Hematopoietic multipotent progenitor cell treated with erythropoietin and hydrocortisone succinate and interleukin-3 and kit ligand, for 15 days (in vitro differentiated cells): ENCODE measurements at regions not wholly inside any gene's neighbourhood (a gene's known extent, or its start where the extent isn't known, plus 50 kb on each side); places are given as distances from the start of the nearest gene placed in this dataset.
"Not testable (repeated sequence)": the region's sequence is repeated elsewhere in the genome, so short reads cannot be mapped to it uniquely, and the experiment has no call there.

Experiments
- DNase-seq: peaks from one replicate; pipeline ENCODE4 v3.0.0-alpha.2; 2015; ENCODE audit warnings: low spot score

DNA sequence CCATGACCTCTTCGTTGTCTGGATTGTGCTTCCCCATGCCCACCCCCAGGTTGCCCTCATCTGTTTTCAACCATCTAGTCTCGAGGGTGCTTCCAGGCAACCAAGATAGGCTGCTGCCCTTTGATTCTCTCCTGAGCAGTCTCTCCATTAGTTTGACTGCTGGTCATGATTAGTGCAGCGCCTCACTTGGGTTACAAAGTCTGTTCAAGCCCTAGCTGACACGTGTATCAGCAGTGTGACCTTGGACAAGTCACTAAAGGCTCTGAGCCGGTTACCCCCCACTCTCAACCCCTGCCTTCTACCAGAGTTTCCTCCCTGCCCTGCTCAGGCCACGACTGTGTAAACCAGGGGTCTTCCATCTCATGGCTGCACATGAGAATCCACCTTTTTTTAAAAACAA lies 185.3 kb upstream of the PWP1 start:
- no peak for DNase-seq

DNA sequence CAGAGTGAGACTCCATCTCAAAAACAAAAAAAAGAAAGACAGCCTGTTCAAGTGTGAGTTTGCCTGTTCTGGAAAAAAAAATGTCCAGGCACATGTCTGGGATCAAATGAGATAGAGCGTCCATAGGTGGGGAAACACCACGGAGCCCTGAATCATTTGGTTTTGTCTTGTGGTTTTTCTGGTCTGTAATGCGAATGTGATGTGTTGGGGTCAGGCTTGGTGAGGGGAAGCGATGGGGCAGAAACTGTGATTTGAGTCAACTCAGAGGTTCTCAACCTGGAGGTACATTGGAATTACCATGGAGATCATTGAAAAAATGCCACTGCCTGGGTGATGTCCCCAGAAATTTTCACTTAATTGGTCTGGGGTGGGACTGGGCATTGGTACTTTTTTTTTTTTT lies 183.9 kb upstream of the PWP1 start:
- DNase-seq = no peak

DNA sequence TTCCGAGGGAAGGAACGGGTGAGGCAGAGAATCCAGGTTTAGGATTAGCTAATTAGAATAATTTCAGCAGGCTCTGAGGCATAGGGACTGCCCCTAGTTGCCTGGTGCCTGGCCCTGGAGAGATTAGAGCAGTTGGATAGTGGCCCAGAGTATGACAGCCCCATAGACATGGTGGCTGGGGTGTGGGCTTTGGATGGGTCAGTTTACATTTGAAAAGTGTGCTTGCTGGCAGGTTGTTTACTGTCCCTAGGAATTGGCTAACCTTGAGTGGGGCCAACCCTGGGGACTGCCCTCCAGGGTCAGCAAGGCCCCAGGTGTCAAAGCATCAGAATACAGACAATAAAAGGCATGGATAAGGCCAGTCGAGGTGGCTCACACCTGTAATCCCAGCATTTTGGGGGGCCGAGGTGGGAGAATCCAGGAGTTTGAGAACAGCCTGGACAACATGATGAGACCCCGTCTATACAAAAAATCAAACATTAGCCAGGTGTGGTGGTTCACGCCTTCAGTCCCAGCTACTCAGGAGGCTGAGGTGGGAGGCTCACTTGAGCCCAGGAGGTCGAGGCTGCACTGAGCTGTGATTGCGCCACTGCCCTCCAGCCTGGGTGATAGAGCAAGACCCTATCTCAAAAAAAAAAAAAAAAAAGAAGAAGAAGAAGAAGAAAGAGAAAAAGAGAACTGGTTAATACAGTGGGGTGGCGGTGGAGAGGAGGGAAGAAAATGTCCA lies 182.3 kb upstream of the PWP1 start:
- peak; percentile 14 for DNase-seq

DNA sequence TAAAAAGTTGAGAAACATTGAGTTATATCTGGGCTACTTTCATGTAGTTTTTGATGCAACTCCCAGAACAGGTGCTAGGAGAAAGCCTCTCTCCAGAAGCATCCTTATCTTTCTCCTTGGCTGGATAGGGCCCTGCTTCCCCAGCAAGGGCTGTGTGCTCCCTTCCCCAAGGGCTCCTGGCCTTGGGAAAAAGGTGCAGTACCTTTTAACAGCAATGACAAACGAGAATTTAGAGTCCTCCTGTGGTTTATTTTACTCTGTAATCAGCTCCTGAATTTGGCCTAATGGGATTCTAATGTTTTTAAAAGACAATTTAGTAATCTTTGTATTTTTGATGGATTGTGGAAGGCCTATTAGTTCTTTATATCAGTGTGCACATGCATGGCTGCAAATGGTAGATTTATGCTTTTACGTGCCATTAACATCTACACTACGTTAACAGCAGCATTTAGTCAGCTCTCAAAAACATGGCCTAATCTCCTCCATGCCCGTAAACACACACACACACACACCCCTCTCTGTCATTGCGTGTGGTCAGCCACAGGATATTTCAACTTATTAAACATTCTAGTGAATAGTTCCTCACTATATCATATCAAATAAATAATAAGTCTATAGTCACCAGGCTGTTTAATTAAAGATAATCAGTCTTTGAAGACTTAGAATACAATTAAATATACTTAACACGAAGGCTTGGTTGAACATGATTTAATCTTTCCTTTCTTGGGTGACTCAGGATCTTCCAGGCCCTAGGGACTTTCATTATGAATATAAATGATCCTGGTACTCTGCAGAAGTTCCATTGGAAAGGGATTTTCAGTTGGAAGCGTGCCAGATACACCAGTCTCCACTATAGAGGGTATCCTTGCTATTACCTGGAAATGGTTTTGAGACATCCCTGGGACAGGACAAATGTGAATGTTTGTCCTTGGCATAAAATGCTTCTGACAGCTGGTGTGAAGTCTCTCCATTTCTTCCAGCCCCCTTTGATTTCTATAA lies 181.4 kb upstream of the PWP1 start:
- DNase-seq = no peak

DNA sequence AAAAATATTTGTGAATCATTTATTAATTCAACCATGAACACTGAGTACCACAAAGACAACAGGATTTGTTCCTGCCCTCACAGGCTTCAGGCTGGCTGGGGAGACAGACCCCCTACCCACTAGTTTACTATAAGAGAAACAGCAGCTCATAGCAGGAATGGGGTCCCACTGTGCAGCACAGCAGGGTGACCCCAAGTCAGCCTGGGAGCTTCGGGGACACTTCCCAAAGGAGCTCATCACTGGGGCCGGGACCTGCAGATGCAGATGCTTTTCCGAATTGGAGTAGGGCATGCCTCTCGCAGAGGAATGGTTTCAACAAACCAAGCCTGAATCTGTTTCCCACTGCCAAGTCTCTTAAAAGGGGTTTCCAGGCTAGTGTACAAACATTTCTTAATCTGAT lies 176.2 kb upstream of the PWP1 start:
- no peak for DNase-seq

DNA sequence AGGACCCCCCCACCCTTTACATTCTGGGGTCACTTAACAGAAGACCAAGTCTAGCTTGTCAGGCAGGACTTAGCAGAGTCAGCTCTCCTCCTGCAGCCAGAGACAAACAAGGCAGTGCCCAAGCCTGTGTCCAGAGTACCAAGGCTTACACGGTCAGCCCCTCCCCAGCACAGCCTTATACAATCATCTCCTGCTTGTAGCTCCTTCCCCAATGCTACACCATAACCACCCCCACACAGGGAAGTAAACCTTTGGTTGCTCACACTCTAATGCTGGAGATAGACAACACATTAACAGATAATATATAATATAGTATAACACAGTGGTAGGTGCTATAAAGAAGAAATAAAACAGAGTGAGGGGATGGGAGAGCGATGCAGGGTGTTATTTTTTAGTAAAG lies 175.4 kb upstream of the PWP1 start:
- DNase-seq = no peak

DNA sequence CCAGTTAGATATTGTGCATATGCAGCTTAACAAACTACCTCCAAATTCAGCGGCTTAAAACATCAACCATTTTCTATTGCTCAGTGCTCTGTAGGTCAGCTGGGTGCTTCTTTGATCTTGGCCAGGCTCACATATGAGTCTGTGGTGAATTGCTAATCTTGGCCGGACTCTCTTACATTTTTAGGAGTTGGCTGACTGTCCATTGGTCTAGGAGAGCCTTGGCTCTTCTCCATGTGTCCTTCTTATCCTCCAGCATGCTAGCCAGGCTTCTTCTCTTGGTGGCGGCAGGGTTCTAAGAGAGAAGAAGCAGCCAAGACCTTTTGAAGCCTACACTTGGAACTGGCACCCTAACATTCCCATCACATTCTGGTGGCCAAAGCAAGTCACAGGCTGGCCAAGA lies 174.3 kb upstream of the PWP1 start:
- no peak for DNase-seq

DNA sequence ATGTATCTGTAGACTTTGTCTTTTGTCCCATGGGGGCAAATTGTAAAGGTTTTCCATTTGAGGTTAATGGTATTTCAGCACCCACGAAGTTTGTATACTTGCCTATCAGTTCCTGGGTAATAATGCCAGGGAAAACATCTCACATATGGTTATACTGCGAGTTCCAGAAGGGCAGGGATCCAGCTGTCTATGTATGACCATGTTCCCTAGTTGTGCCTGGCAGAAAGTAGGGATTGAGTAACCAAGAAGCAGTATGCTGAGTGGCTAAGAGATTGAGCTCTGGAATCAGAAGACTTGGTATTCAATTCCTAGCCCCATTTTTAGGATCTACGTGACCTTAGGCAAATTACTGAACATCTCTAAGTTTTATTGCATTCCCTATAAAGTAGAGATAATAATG lies 173.2 kb upstream of the PWP1 start:
- no peak for DNase-seq

DNA sequence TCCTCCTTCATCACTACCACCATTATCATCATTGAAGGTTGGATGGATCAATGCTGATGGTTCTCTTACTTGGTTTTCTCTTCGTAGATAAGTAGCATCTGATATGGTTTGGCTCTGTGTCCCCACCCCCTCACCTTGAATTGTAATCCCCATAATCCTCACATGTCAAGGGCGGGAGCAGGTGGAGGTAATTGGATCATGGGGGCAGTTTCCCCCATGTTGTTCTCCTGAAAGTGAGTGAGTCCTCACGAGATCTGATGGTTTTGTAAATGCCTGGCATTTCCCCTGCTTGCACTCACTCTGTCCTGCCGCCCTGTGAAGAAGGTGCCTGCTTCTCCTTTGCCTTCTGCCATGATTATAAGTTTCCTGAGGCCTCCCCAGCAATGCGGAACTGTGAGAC lies 172.4 kb upstream of the PWP1 start:
- DNase-seq = no peak

DNA sequence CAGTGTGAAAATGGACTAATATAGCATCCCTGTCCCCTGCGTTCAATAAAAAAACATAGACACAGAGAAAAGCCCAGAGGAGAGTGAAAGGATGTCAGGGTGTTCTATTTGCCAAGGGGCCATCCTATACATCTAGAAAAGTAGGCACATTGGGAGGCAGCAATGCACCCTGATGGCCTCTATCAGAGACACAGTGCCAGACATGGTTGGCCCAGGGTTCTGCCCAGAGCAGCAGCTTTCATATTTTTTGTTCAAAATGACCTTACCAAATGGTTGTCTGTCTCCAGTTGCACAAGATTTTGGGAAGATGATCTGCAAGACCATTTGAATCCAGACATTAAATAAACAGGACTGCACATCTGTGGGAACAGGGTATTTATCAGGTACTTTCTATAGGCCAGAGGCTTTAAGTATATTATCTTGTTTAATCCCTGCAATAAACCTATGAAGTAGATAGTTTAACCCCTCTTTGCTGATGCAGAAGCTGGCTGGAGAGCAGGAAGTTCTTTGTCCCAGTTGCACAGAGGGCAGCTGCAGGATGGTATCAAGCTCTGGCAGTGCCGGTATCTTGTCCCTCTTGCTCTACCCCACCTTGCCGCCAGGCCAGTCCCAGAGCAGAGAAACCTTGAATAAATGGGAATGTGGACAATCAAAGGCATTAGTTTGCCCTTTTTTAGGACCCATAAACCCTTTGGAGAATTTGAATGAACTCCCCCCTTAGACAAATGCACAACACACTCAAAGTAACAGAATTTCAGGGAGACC lies 171.8 kb upstream of the PWP1 start:
- no peak for DNase-seq

DNA sequence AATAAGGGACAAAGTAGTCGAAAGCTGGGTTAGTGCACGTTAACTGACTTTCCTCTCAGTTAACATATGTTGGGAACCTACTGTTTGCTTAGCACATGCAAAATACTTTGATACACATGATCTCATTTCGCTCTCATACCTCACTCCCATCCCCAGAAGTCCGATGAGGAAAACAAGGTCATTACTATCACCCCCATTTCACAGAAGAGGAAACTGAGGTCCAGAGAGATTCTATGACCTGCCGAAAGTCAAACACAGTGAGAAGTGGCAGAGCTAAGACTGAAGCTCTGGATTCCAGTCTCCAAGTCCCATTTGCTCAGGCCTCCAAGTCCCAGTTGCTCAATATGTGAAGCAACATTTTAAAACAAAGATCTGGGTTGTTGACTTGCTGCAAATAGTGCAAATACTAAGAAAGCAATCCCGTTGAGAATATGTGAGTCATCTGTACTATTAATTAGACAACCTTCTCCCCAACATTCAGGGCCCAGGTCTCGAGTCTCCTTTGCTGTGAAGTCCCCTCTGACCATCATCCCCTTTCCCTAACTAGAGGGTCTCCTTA lies 170.6 kb upstream of the PWP1 start:
- no peak for DNase-seq

DNA sequence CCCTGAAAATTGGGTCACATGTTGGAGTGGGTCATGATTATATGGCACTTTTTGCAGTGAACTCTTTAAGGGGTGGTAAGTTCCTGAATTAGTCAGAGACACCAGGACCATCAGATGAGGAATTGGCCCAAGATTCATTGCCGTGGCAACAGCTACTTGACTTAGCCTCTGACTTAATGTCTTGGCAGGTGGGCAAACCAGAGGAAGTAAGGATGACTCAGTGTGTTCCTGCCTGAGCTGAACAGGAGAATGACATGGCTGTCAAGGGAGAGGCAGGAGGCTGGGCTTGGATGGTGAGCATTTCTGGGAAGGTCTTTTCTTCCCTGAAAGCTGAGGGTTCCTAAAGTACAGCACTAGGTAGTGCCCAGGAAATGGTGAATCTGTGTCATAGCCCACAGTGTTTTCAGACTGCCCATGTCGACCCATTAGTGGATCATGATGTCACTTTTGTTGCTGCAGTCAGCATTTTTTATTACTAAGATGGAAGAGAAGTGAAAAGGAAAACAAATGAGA lies 170.1 kb upstream of the PWP1 start:
- no peak for DNase-seq

DNA sequence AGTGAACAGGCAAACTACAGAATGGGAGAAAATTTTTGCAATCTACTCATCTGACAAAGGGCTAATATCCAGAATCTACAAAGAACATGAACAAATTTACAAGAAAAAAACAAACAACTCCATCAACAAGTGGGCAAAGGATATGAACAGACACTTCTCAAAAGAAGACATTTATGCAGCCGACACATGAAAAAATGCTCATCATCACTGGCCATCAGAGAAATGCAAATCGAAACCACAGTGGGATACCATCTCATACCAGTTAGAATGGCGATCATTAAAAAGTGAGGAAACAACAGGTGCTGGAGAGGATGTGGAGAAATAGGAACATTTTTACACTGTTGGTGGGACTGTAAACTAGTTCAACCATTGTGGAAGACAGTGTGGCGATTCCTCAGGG lies 167.8 kb upstream of the PWP1 start:
- not testable (repeated sequence) for DNase-seq

DNA sequence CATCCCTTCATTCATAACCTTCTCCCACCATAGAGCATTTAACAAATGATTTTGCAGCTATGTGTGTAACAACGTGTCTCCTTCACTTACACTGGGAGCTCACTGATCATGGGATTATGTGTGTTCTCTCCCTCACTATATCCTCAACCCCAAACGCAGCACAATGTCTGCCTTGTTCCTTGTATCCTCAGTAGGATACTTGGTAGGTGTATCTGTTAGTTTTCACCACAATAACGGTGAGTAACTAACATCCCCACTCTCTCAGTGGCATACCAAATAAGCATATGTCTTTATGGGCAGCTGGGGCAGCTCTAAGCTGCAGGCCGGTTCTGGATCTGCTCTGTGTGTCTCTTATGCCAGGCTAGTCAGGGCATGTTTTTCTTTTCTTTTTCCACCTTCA lies 166.7 kb upstream of the PWP1 start:
- no peak for DNase-seq

DNA sequence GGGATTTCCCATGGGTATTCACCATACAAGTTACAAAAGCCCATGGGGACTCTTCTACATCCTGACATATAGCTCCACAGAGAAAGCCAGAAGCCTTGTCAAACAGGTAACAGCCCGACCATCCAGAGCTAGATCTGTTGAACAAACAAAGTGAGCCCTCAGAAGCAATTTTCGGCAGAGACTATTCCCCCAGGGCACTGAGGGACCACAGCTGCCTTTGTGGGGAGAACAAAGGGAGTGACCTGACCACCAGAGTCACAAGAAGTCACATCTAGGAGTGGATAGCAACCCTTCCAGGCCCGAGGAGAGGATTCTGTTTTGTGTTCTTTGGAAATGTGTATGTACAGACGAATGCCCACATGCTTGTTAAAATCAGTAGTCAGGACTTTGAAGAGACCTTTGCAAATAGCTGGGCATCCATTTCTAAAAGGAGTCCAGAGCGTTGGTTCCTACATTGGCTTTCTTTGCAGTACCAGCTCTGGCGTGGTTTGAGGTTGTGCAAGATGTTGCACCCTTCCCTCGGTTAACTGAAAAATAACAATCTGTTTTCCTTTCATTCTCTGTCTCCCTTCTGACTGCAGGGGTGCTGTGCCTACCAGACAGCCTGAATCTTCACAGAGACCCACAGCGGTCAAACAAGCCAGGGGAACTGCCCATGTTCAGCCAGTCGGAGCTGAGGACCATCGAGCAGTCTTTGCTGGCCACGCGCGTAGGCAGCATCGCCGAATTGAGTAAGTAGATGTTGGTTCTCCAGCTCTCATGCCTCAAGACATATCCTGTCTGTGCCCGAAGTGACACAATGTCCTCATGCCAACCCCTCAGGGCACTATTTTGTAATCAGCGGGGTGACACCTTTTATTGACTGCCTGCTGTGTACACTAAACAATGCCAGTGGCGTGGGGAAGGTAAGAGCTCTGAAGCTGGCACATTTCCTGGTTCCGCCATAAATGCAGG lies 165.4 kb upstream of the PWP1 start:
- no peak for DNase-seq

DNA sequence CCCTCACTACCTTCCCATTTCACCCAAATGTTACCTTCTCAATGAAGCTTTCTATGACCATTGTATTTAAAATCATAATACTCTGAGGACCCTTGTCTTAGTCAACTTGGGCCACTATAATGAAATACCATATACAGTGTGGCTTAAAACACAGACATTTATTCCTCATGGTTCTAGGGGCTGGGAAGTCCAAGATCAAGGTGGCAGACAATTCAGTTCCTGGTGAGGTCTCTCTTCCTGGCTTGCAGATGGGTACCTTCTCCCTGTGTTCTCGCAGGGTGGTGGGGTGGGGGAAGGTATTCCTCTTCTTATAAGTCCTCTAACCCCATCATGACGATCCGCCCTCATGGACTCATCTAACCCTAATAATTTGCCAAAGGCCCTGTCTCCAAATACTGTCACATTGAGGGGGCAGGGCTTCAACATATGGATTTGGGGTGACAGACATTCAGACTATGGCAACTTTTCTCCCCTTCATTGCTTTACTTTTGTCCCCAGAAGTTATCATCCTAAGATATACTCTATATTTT lies 163.7 kb upstream of the PWP1 start:
- no peak for DNase-seq

DNA sequence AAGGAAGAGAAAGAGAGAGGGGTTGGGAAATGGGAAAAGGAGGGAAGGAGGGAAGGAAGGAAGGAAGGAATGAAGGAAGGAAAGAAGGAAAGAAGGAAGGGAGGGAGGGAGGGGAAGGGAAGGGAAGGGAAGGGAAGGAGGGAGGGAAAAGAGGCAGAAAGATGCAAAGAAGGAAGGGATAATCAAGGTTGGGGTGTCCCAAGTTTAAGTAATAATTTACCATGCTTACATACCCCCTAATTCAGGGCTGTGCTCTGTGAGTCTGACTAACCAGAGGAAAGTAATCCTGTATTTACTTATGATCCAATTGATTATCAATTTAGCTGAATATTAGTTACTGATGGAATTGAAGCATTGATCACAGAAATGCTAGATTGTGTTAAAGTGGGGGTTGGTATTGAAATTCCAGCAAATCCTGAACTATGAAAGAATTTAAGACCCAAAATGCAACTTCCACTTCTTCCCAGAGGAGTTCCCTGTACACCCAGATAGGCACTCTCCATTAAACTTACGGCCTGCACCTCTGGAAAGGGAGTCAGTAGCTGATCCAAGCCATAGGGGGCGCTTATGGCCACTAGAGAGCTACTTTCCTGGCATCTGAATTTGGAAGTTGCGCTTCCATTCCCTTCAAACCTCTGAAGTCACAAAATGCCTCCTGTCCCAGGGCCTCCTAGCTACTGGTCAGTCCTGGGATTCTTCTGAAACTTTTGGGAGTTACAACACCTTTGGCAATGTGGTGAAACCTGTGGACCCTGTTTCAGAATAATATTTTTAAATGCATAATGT lies 162.7 kb upstream of the PWP1 start:
- no peak for DNase-seq

DNA sequence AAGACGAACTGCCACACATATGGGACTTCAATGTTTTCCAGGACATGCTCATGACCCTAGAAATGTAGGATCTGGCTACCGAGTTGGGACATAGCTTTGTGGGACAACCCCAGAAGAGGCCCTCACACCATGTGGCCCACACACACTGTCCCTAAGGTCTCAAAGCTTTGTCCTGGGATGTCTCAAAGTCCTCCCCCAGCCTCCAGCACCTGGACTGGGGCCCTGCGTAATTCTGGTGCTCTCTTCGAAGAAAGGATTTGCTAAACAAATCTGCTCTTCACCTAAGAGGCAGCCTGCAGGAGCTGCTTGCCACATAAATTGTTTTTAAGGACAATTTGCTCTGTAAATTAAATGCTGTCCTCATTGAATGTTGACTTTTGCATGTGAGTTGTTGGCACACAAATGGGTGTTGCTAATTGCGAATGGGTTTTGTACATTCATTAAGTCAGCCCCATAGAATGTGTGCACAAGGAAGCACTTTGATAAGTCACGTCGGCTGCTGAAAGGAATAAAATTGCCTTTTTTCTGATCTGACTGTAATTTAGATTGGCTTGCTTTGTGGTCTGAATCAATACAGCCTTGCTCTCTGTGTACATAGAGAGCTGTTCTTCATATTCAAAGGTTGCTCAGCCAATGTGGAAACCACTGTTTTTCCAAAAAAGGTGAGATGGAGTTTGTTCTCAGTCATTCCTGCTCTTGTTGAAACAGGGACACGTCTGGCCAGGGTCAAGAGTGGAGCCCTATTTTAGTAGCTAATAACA lies 161.6 kb upstream of the PWP1 start:
- DNase-seq = no peak
